MM.1S (cell line): ENCODE measurements at regions not wholly inside any gene's neighbourhood (a gene's known extent, or its start where the extent isn't known, plus 50 kb on each side); places are given as distances from the start of the nearest gene placed in this dataset.

Source experiments
- DNase-seq: peaks from one replicate; pipeline ENCODE4 v3.0.0-alpha.2; 2015
- H2AFZ ChIP-seq: fragments of 300-600 bp; sonication (generic); 2 replicates; pipeline ENCODE4 v1.6.0; 2016; ENCODE audit warnings: antibody characterized with exemption, low read length
- H3F3A ChIP-seq: fragments of 300-600 bp; sonication (generic); 2 replicates; pipeline ENCODE4 v1.6.1; 2016; ENCODE audit warnings: mild to moderate bottlenecking, antibody characterized with exemption, low read length, moderate library complexity, mixed read lengths; ENCODE audit not compliant: insufficient read depth
- H3K27ac ChIP-seq: fragments of 300-600 bp; sonication (generic); 2 replicates; pipeline ENCODE4 v1.5.1; 2016; ENCODE audit warnings: mild to moderate bottlenecking, low read length
- H3K27me3 ChIP-seq: fragments of 300-600 bp; sonication (generic); replicated peaks from 2 replicates; pipeline ENCODE4 v1.6.0; 2016; ENCODE audit warnings: low read length; ENCODE audit not compliant: insufficient read depth
- H3K36me3 ChIP-seq: fragments of 300-600 bp; sonication (generic); replicated peaks from 2 replicates; pipeline ENCODE4 v1.6.1; 2016; ENCODE audit warnings: mild to moderate bottlenecking, low read length, mixed read lengths; ENCODE audit not compliant: insufficient read depth
- H3K4me1 ChIP-seq: fragments of 300-600 bp; sonication (generic); 2 replicates; pipeline ENCODE4 v1.6.1; 2016; ENCODE audit warnings: low read length, mixed read lengths
- H3K4me2 ChIP-seq: fragments of 300-600 bp; sonication (generic); 2 replicates; pipeline ENCODE4 v1.6.0; 2016; ENCODE audit warnings: low read depth, low read length
- H3K4me3 ChIP-seq: fragments of 300-600 bp; sonication (generic); 2 replicates; pipeline ENCODE4 v1.5.1; 2016; ENCODE audit warnings: low read length, mixed read lengths
- H3K79me2 ChIP-seq: fragments of 300-600 bp; sonication (generic); 2 replicates; pipeline ENCODE4 v1.6.1; 2016; ENCODE audit warnings: mixed run types, low read length, mixed read lengths
- H3K9ac ChIP-seq: fragments of 300-600 bp; sonication (generic); 2 replicates; pipeline ENCODE4 v1.6.1; 2016; ENCODE audit warnings: low read length, mixed read lengths
- H3K9me2 ChIP-seq: fragments of 300-600 bp; sonication (generic); replicated peaks from 2 replicates; pipeline ENCODE4 v1.6.1; 2016; ENCODE audit warnings: mild to moderate bottlenecking, low read length, mixed read lengths; ENCODE audit not compliant: insufficient read depth
- H3K9me3 ChIP-seq: fragments of 300-600 bp; sonication (generic); replicated peaks from 2 replicates; pipeline ENCODE4 v1.6.1; 2016; ENCODE audit warnings: mild to moderate bottlenecking, low read length, mixed read lengths; ENCODE audit not compliant: insufficient read depth
- H4K20me1 ChIP-seq: fragments of 300-600 bp; sonication (generic); 2 replicates; pipeline ENCODE4 v1.6.1; 2016; ENCODE audit warnings: mild to moderate bottlenecking, low read length, moderate library complexity, mixed read lengths; ENCODE audit not compliant: insufficient read depth
- EZH2 ChIP-seq: fragments of 300-600 bp; sonication (generic); optimal IDR thresholded peaks from 2 replicates; pipeline ENCODE3; 2017; ENCODE audit warnings: low read depth, mild to moderate bottlenecking, antibody characterized with exemption, low read length, mixed read lengths
- EZH2phosphoT487 ChIP-seq: fragments of 300-600 bp; sonication (generic); IDR thresholded peaks from 2 replicates; pipeline ENCODE4 v1.6.1; 2018; ENCODE audit warnings: antibody characterized with exemption, low read length
- TF ChIP-seq, protein P1 (sequence below): fragments of 300-600 bp; sonication (generic); IDR thresholded peaks from 2 replicates; pipeline ENCODE4 v1.5.1; 2016; ENCODE audit warnings: antibody characterized with exemption, low read length, mixed read lengths

DNA sequence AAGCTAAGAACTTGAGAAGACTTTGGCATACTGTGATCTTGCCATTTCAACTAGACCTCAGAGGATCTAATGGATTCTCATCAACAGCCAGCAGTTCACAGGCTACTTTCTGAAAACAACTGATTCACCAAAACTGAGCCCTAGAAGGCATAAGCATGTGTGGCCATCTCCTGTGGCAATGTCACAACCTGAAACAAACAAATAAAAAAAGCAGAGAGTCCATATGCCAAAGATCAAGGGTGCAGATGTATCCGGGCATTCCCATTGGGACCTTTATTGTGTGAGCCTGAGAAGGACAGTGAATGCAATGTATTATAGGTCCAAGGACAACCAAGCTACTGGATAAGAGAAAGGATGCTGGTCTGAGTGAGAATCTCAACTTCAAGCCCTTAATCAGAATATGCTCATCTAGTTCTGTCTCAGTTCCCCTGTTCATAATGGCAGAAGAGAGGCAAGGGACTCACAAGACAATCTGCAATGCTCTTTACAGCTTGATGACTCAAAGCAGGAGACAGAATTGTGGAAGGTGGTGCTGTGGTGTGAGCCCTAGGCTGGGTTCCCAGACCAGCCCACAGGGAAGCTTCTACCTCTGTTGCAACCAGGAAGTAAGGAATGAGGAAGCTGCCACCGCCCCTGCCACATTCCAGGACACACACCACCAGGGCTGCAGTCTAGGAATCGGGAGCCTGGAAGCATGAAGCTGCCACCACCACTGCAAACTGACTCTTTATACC lies 133.7 kb downstream of the RAP2A start:
- TF ChIP-seq EZH2phosphoT487 (no peak), EZH2 (no peak)
- TF ChIP-seq, protein P1, sequence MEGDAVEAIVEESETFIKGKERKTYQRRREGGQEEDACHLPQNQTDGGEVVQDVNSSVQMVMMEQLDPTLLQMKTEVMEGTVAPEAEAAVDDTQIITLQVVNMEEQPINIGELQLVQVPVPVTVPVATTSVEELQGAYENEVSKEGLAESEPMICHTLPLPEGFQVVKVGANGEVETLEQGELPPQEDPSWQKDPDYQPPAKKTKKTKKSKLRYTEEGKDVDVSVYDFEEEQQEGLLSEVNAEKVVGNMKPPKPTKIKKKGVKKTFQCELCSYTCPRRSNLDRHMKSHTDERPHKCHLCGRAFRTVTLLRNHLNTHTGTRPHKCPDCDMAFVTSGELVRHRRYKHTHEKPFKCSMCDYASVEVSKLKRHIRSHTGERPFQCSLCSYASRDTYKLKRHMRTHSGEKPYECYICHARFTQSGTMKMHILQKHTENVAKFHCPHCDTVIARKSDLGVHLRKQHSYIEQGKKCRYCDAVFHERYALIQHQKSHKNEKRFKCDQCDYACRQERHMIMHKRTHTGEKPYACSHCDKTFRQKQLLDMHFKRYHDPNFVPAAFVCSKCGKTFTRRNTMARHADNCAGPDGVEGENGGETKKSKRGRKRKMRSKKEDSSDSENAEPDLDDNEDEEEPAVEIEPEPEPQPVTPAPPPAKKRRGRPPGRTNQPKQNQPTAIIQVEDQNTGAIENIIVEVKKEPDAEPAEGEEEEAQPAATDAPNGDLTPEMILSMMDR = no peak
- no peaks in the 10 kb centered on the region for H3F3A ChIP-seq
- no peaks in the 10 kb centered on the region for H3K27me3 ChIP-seq
- no peaks in the 10 kb centered on the region for H3K9me2 ChIP-seq
- H4K20me1 ChIP-seq = no peaks in the 10 kb centered on the region
- no peak for DNase-seq
- H3K4me2 ChIP-seq = no peak overlapping the region
- H3K79me2 ChIP-seq = no peaks in the 10 kb centered on the region
- H3K4me3 ChIP-seq = no peak overlapping the region
- no peaks in the 10 kb centered on the region for H3K36me3 ChIP-seq
- no peaks in the 10 kb centered on the region for H3K4me1 ChIP-seq
- H3K9ac ChIP-seq = no peak overlapping the region
- no peak overlapping the region for H2AFZ ChIP-seq
- H3K9me3 ChIP-seq = no peaks in the 10 kb centered on the region
- no peak overlapping the region for H3K27ac ChIP-seq

DNA sequence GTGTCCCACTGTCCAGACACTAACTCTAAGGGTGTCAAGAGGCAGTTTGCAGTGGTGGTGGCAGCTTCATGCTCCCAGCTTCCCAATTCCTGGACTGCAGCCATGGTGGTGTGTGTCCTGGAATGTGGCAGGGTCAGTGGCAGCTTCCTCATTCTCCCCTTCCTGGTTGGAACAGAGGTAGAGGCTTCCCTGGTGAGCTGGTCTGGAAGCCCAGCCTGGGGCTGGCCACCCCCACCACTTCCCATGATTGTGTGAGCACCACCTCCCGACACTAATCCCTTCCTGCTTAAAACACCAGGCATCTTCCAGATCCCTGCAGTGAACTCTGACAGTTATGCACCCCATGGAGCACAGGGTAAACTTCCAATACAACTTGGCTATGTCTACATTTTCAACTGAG lies 134.9 kb downstream of the RAP2A start:
- Histone ChIP-seq H3K27me3 (no peaks in the 10 kb centered on the region), H3K9me2 (no peaks in the 10 kb centered on the region), H3K79me2 (no peaks in the 10 kb centered on the region), H3K4me3 (no peak overlapping the region), H3K36me3 (no peaks in the 10 kb centered on the region), H3K9me3 (no peaks in the 10 kb centered on the region), H3K27ac (no peak overlapping the region), H3K4me1 (no peaks in the 10 kb centered on the region), H4K20me1 (no peaks in the 10 kb centered on the region), H3K4me2 (no peak overlapping the region), H3K9ac (no peak overlapping the region), H2AFZ (no peak overlapping the region), H3F3A (no peaks in the 10 kb centered on the region)
- TF ChIP-seq, protein P1 = no peak
- DNase-seq = no peak

DNA sequence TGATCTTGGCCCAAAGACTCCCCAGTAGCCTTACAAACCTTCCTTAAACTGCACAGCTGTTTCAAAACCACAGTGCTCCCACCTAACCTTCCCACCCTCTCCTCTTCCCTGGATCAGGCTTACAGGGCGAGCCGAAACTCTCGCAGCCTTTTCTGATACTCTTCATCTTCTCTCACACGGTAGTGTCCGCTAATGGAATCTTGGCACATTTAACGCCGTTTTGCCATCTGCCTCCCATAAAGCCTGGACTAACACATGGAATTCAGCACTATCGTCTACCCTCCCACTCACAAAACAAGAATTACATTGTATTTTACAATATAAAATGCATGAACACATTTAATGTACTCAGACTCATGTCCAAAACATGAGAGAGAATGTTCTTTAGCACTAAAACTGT lies 135.9 kb downstream of the RAP2A start:
- Histone ChIP-seq H3K9me2 (no peaks in the 10 kb centered on the region), H3F3A (no peaks in the 10 kb centered on the region), H3K27ac (no peak overlapping the region), H3K79me2 (no peaks in the 10 kb centered on the region), H3K9me3 (no peaks in the 10 kb centered on the region), H3K27me3 (no peaks in the 10 kb centered on the region), H3K9ac (no peak overlapping the region), H3K4me3 (no peak overlapping the region), H4K20me1 (no peaks in the 10 kb centered on the region), H2AFZ (no peak overlapping the region), H3K4me1 (no peaks in the 10 kb centered on the region), H3K4me2 (no peak overlapping the region), H3K36me3 (no peaks in the 10 kb centered on the region)
- no peak for TF ChIP-seq EZH2
- no peak for TF ChIP-seq EZH2phosphoT487
- TF ChIP-seq, protein P1 = no peak
- no peak for DNase-seq
